Chondrocyte (in vitro differentiated cells): ENCODE measurements at regions not wholly inside any gene's neighbourhood (a gene's known extent, or its start where the extent isn't known, plus 50 kb on each side); places are given as distances from the start of the nearest gene placed in this dataset.

ENCODE experiments used
- DNase-seq: peaks from one replicate; pipeline ENCODE4 v3.0.0; 2021; ENCODE audit warnings: mixed read lengths, low spot score
- H3K27ac Mint-ChIP-seq: one replicate; pipeline ENCODE4 v1.8.0; 2021; ENCODE audit warnings: mild to moderate bottlenecking, moderate library complexity, mixed read lengths; ENCODE audit not compliant: unreplicated experiment
- H3K27me3 Mint-ChIP-seq: 2 replicates; pipeline ENCODE4 v1.8.0; 2021; ENCODE audit warnings: low read depth, mixed read lengths
- H3K36me3 Mint-ChIP-seq: 2 replicates; pipeline ENCODE4 v1.8.0; 2021; ENCODE audit warnings: low read depth, mixed read lengths
- H3K4me1 Mint-ChIP-seq: 2 replicates; pipeline ENCODE4 v1.8.0; 2021; ENCODE audit warnings: low read depth, mild to moderate bottlenecking, mixed read lengths
- H3K4me3 Mint-ChIP-seq: one replicate; pipeline ENCODE4 v1.8.0; 2021; ENCODE audit warnings: mild to moderate bottlenecking, moderate library complexity, mixed read lengths; ENCODE audit not compliant: unreplicated experiment
- H3K9me3 Mint-ChIP-seq: 2 replicates; pipeline ENCODE4 v1.8.0; 2021; ENCODE audit warnings: low read depth, mixed read lengths
- CTCF ChIP-seq: fragments of 200-600 bp; sonication (generic); IDR thresholded peaks from 2 replicates; pipeline ENCODE4 v1.5.0; 2021; ENCODE audit warnings: antibody characterized with exemption, mild to moderate bottlenecking, moderate library complexity

- Mint-ChIP-seq H3K36me3 (peaks cover 17% of the 10 kb centered on the region), H3K27ac (no peak overlapping the region), H3K4me3 (no peak overlapping the region), H3K4me1 (no peaks in the 10 kb centered on the region), H3K9me3 (peaks cover 18% of the 10 kb centered on the region), H3K27me3 (no peaks in the 10 kb centered on the region)
- TF ChIP-seq CTCF, result no peak
- no peak for DNase-seq
These were observed 66.4 kb upstream of the OR13H1 start for GRCh38 chrX:131477498-131477897.
